MM.1S (cell line): ENCODE measurements at regions not wholly inside any gene's neighbourhood (a gene's known extent, or its start where the extent isn't known, plus 50 kb on each side); places are given as distances from the start of the nearest gene placed in this dataset.

ENCODE experiments used
- DNase-seq: peaks from one replicate; pipeline ENCODE4 v3.0.0-alpha.2; 2015
- H2AFZ ChIP-seq: fragments of 300-600 bp; sonication (generic); 2 replicates; pipeline ENCODE4 v1.6.0; 2016; ENCODE audit warnings: antibody characterized with exemption, low read length
- H3F3A ChIP-seq: fragments of 300-600 bp; sonication (generic); 2 replicates; pipeline ENCODE4 v1.6.1; 2016; ENCODE audit warnings: mild to moderate bottlenecking, antibody characterized with exemption, low read length, moderate library complexity, mixed read lengths; ENCODE audit not compliant: insufficient read depth
- H3K27ac ChIP-seq: fragments of 300-600 bp; sonication (generic); 2 replicates; pipeline ENCODE4 v1.5.1; 2016; ENCODE audit warnings: mild to moderate bottlenecking, low read length
- H3K27me3 ChIP-seq: fragments of 300-600 bp; sonication (generic); replicated peaks from 2 replicates; pipeline ENCODE4 v1.6.0; 2016; ENCODE audit warnings: low read length; ENCODE audit not compliant: insufficient read depth
- H3K36me3 ChIP-seq: fragments of 300-600 bp; sonication (generic); replicated peaks from 2 replicates; pipeline ENCODE4 v1.6.1; 2016; ENCODE audit warnings: mild to moderate bottlenecking, low read length, mixed read lengths; ENCODE audit not compliant: insufficient read depth
- H3K4me1 ChIP-seq: fragments of 300-600 bp; sonication (generic); 2 replicates; pipeline ENCODE4 v1.6.1; 2016; ENCODE audit warnings: low read length, mixed read lengths
- H3K4me2 ChIP-seq: fragments of 300-600 bp; sonication (generic); 2 replicates; pipeline ENCODE4 v1.6.0; 2016; ENCODE audit warnings: low read depth, low read length
- H3K4me3 ChIP-seq: fragments of 300-600 bp; sonication (generic); 2 replicates; pipeline ENCODE4 v1.5.1; 2016; ENCODE audit warnings: low read length, mixed read lengths
- H3K79me2 ChIP-seq: fragments of 300-600 bp; sonication (generic); 2 replicates; pipeline ENCODE4 v1.6.1; 2016; ENCODE audit warnings: mixed run types, low read length, mixed read lengths
- H3K9ac ChIP-seq: fragments of 300-600 bp; sonication (generic); 2 replicates; pipeline ENCODE4 v1.6.1; 2016; ENCODE audit warnings: low read length, mixed read lengths
- H3K9me2 ChIP-seq: fragments of 300-600 bp; sonication (generic); replicated peaks from 2 replicates; pipeline ENCODE4 v1.6.1; 2016; ENCODE audit warnings: mild to moderate bottlenecking, low read length, mixed read lengths; ENCODE audit not compliant: insufficient read depth
- H3K9me3 ChIP-seq: fragments of 300-600 bp; sonication (generic); replicated peaks from 2 replicates; pipeline ENCODE4 v1.6.1; 2016; ENCODE audit warnings: mild to moderate bottlenecking, low read length, mixed read lengths; ENCODE audit not compliant: insufficient read depth
- H4K20me1 ChIP-seq: fragments of 300-600 bp; sonication (generic); 2 replicates; pipeline ENCODE4 v1.6.1; 2016; ENCODE audit warnings: mild to moderate bottlenecking, low read length, moderate library complexity, mixed read lengths; ENCODE audit not compliant: insufficient read depth
- EZH2 ChIP-seq: fragments of 300-600 bp; sonication (generic); optimal IDR thresholded peaks from 2 replicates; pipeline ENCODE3; 2017; ENCODE audit warnings: low read depth, mild to moderate bottlenecking, antibody characterized with exemption, low read length, mixed read lengths
- EZH2phosphoT487 ChIP-seq: fragments of 300-600 bp; sonication (generic); IDR thresholded peaks from 2 replicates; pipeline ENCODE4 v1.6.1; 2018; ENCODE audit warnings: antibody characterized with exemption, low read length
- TF ChIP-seq, protein P1 (sequence below): fragments of 300-600 bp; sonication (generic); IDR thresholded peaks from 2 replicates; pipeline ENCODE4 v1.5.1; 2016; ENCODE audit warnings: antibody characterized with exemption, low read length, mixed read lengths

DNA sequence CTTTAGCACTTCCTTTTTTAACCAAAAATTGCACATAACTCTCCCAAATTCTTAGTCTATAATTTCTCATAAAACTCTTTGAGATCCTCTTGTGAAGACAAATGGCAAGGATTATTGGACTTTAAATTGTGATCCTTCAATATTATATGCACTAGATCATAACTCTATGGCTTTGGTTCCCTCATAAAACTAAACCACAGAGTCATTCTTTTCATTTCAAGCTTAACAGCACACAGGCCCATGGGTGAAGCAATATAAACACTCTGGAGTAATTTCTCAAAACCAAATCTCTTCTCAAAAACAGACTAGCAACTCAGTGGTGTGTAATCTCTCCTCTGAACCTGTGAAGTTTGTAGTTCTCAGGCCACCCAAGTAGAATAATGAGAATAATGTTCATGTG, 171.0 kb upstream of the NECTIN3 start:
- Histone ChIP-seq H3K4me2 (no peak overlapping the region), H3K4me1 (peaks cover 10% of the 10 kb centered on the region; the same call in 1 of the 2 replicates), H3K9ac (no peak overlapping the region), H4K20me1 (no peaks in the 10 kb centered on the region), H3F3A (no peaks in the 10 kb centered on the region), H3K79me2 (no peaks in the 10 kb centered on the region), H2AFZ (no peak overlapping the region), H3K27me3 (no peaks in the 10 kb centered on the region), H3K36me3 (no peaks in the 10 kb centered on the region), H3K9me2 (no peaks in the 10 kb centered on the region), H3K27ac (no peak overlapping the region), H3K4me3 (no peak overlapping the region), H3K9me3 (no peaks in the 10 kb centered on the region)
- no peak for DNase-seq
- TF ChIP-seq, protein P1, sequence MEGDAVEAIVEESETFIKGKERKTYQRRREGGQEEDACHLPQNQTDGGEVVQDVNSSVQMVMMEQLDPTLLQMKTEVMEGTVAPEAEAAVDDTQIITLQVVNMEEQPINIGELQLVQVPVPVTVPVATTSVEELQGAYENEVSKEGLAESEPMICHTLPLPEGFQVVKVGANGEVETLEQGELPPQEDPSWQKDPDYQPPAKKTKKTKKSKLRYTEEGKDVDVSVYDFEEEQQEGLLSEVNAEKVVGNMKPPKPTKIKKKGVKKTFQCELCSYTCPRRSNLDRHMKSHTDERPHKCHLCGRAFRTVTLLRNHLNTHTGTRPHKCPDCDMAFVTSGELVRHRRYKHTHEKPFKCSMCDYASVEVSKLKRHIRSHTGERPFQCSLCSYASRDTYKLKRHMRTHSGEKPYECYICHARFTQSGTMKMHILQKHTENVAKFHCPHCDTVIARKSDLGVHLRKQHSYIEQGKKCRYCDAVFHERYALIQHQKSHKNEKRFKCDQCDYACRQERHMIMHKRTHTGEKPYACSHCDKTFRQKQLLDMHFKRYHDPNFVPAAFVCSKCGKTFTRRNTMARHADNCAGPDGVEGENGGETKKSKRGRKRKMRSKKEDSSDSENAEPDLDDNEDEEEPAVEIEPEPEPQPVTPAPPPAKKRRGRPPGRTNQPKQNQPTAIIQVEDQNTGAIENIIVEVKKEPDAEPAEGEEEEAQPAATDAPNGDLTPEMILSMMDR = no peak
- no peak for TF ChIP-seq EZH2phosphoT487
- TF ChIP-seq EZH2 = no peak

DNA sequence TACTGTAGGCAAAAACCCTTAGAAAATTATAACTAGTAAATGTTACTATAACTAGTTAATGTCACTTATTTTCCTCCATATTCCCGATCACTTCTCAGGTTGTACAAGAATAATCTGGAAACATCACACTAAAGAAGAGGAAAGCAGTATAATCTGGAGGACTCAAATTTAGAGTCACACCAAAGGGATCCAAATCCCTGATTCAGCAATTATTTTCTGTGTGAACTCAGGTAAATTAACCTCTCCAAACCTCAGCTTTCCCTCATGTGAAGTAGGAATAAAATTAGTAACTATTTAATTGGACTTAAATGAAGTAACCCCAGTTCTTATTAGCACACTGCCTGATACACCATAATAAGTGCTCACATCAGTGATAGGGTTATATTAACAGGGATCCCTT, 170.1 kb upstream of the NECTIN3 start:
- no peaks in the 10 kb centered on the region for H3K36me3 ChIP-seq
- H3K27me3 ChIP-seq = no peaks in the 10 kb centered on the region
- H3K9me2 ChIP-seq = no peaks in the 10 kb centered on the region

DNA sequence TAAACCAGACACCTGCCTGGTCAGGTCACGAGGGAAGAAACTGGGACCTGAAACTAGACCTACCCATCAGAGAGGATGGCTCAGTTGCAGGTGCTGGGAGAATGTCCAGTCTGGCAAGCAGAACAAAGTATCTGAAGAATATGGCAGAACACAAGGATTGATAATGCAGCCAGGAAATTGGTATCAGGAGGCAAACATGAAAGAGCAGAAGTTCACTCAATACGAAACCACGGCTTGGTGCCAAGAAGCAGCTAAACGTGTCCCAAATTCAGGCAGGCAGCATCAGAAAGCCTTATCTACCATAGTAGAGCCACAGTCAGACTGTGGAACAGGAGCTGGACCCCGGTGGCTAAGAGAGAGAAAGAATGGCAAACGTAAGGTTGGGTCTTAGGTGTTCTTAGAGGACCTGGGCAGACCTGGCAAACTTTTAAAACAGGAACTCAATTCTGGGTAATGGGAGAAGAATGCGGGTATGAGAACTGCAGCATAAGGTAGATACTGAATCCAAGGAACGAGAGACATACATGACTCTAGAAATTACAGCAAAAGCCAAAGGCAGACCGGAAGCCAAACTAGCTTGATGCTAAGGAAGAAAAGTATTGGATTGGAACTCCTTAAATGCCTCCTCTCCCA, 169.0 kb upstream of the NECTIN3 start:
- no peaks in the 10 kb centered on the region for H3F3A ChIP-seq
- DNase-seq = peak; percentile 16
- H2AFZ ChIP-seq = no peak overlapping the region
- no peaks in the 10 kb centered on the region for H3K36me3 ChIP-seq
- H3K4me3 ChIP-seq = no peak overlapping the region
- H3K27me3 ChIP-seq = no peaks in the 10 kb centered on the region
- H3K4me1 ChIP-seq = peaks cover 10% of the 10 kb centered on the region; the same call in 1 of the 2 replicates
- H3K9ac ChIP-seq = no peak overlapping the region
- H3K9me2 ChIP-seq = no peaks in the 10 kb centered on the region
- no peak overlapping the region; the same call in 1 of the 2 replicates for H3K27ac ChIP-seq
- H3K4me2 ChIP-seq = no peak overlapping the region
- no peaks in the 10 kb centered on the region for H3K9me3 ChIP-seq
- no peaks in the 10 kb centered on the region for H3K79me2 ChIP-seq
- no peak for TF ChIP-seq EZH2
- TF ChIP-seq, protein P1 = no peak
- TF ChIP-seq EZH2phosphoT487 = no peak
- no peaks in the 10 kb centered on the region for H4K20me1 ChIP-seq

More for the DNA sequence above, 170.1 kb upstream of the NECTIN3 start:
- Histone ChIP-seq H3K27ac (no peak overlapping the region; the same call in 1 of the 2 replicates), H3K9me3 (no peaks in the 10 kb centered on the region), H3F3A (no peaks in the 10 kb centered on the region), H3K4me1 (peaks cover 10% of the 10 kb centered on the region; the same call in 1 of the 2 replicates), H4K20me1 (no peaks in the 10 kb centered on the region), H3K4me2 (peak overlapping the region; percentile 24; the same call in 1 of the 2 replicates), H3K4me3 (no peak overlapping the region), H2AFZ (no peak overlapping the region), H3K9ac (no peak overlapping the region), H3K79me2 (no peaks in the 10 kb centered on the region)
- TF ChIP-seq, protein P1 = no peak
- TF ChIP-seq EZH2phosphoT487 (no peak), EZH2 (no peak)
- no peak for DNase-seq
